IMR-90 (cell line): ENCODE measurements at regions not wholly inside any gene's neighbourhood (a gene's known extent, or its start where the extent isn't known, plus 50 kb on each side); places are given as distances from the start of the nearest gene placed in this dataset.

Experiments
- ATAC-seq: fragments of 200-7000 bp; cut with Tn5 transposase; 2 replicates; pipeline ENCODE4 v1.9.1; 2020; ENCODE audit warnings: low read depth, mild to moderate bottlenecking, moderate library complexity
- BruUV-seq: library from RNA; stranded (reverse); fragments of 400-500 nt; replicated peaks from 2 replicates; lab custom pipeline; 2021; lab: Mats Ljungman, UMichigan
- CTCF ChIA-PET: fragments of 300-600 bp; formaldehyde crosslinking; extraction: SDS; loops from one replicate; lab custom pipeline; 2021; ENCODE audit warnings: antibody characterized with exemption; lab: Yijun Ruan, JAX
- POLR2A ChIA-PET: fragments of 300-600 bp; sonication (Branson Sonifier 250); formaldehyde crosslinking; loops from one replicate; lab custom pipeline; 2022; ENCODE audit warnings: antibody characterized with exemption; ENCODE audit not compliant: unreplicated experiment; lab: Charles Lee
- DNase-seq: peaks from one replicate; pipeline ENCODE4 v3.0.0; 2013
- H2AFZ ChIP-seq: replicated peaks from 2 replicates; pipeline ENCODE3; 2013; ENCODE audit warnings: low read length, mild to moderate bottlenecking; ENCODE audit not compliant: poor library complexity
- H2AK5ac ChIP-seq: 2 replicates; pipeline ENCODE4 v1.6.1; 2013; ENCODE audit warnings: low read depth, low read length, inconsistent platforms
- H2AK9ac ChIP-seq: replicated peaks from 2 replicates; pipeline ENCODE3; 2013; ENCODE audit warnings: mild to moderate bottlenecking, low read depth, low read length, moderate library complexity; ENCODE audit not compliant: poor library complexity
- H2BK120ac ChIP-seq: 2 replicates; pipeline ENCODE4 v1.6.1; 2013; ENCODE audit warnings: low read depth, low read length, inconsistent platforms
- H2BK15ac ChIP-seq: 3 replicates; pipeline ENCODE4 v1.6.1; 2013; ENCODE audit warnings: low read depth, low read length, inconsistent platforms
- H2BK20ac ChIP-seq: 2 replicates; pipeline ENCODE4 v1.6.1; 2013; ENCODE audit warnings: low read depth, mild to moderate bottlenecking, inconsistent platforms, low read length, moderate library complexity
- H2BK5ac ChIP-seq: 2 replicates; pipeline ENCODE4 v1.6.1; 2013; ENCODE audit warnings: mild to moderate bottlenecking, low read depth, low read length, inconsistent platforms; ENCODE audit not compliant: poor library complexity, severe bottlenecking
- H3K14ac ChIP-seq: replicated peaks from 2 replicates; pipeline ENCODE4 v1.6.1; 2013; ENCODE audit warnings: low read depth, low read length, inconsistent platforms
- H3K18ac ChIP-seq: 2 replicates; pipeline ENCODE4 v1.6.1; 2013; ENCODE audit warnings: low read depth, low read length, control low read depth
- H3K23ac ChIP-seq: 2 replicates; pipeline ENCODE4 v1.6.1; 2013; ENCODE audit warnings: low read depth, low read length, inconsistent platforms
- H3K27ac ChIP-seq: 2 replicates; pipeline ENCODE4 v1.5.1; 2013; ENCODE audit warnings: mild to moderate bottlenecking, control low read depth, low read length; ENCODE audit not compliant: insufficient read depth
- H3K27me3 ChIP-seq: 2 replicates; pipeline ENCODE4 v1.6.1; 2013; ENCODE audit warnings: low read length; ENCODE audit not compliant: control insufficient read depth, insufficient read depth
- H3K36me3 ChIP-seq: 2 replicates; pipeline ENCODE4 v1.6.1; 2013; ENCODE audit warnings: low read length, mixed read lengths; ENCODE audit not compliant: control insufficient read depth, insufficient read depth
- H3K4ac ChIP-seq: 2 replicates; pipeline ENCODE4 v1.6.1; 2013; ENCODE audit warnings: low read depth, low read length, inconsistent platforms
- H3K4me1 ChIP-seq: 2 replicates; pipeline ENCODE4 v1.6.1; 2013; ENCODE audit warnings: low read length, mixed read lengths; ENCODE audit not compliant: control insufficient read depth, insufficient read depth
- H3K4me2 ChIP-seq: 2 replicates; pipeline ENCODE4 v1.6.1; 2013; ENCODE audit warnings: low read depth, mild to moderate bottlenecking, control low read depth, low read length, moderate library complexity
- H3K4me3 ChIP-seq: 2 replicates; pipeline ENCODE4 v1.5.1; 2013; ENCODE audit warnings: low read depth, mild to moderate bottlenecking, control low read depth, low read length, moderate library complexity; ENCODE audit not compliant: insufficient read depth
- H3K56ac ChIP-seq: 2 replicates; pipeline ENCODE4 v1.6.1; 2013; ENCODE audit warnings: low read length, inconsistent platforms; ENCODE audit not compliant: insufficient read depth; ENCODE audit errors: extremely low read depth
- H3K79me1 ChIP-seq, 2 experiments: 2 replicates each; pipeline ENCODE4 v1.6.1; 2013; ENCODE audit warnings: low read length in 2 of 2, inconsistent platforms in 1 of 2, low read depth in 1 of 2
- H3K9ac ChIP-seq: 2 replicates; pipeline ENCODE4 v1.6.1; 2013; ENCODE audit warnings: low read depth, low read length, control low read depth
- H3K9me1 ChIP-seq: 2 replicates; pipeline ENCODE4 v1.6.1; 2013; ENCODE audit warnings: low read length, inconsistent platforms; ENCODE audit not compliant: insufficient read depth
- H3K9me3 ChIP-seq: 2 replicates; pipeline ENCODE4 v1.6.1; 2013; ENCODE audit warnings: low read length; ENCODE audit not compliant: control insufficient read depth, insufficient read depth
- H4K20me1 ChIP-seq: 2 replicates; pipeline ENCODE4 v1.6.1; 2013; ENCODE audit warnings: low read length, inconsistent platforms; ENCODE audit not compliant: insufficient read depth
- H4K5ac ChIP-seq: 2 replicates; pipeline ENCODE4 v1.6.1; 2013; ENCODE audit warnings: mild to moderate bottlenecking, low read depth, low read length, control low read depth
- H4K8ac ChIP-seq, 2 experiments: 2 replicates each; pipeline ENCODE4 v1.6.1; 2013; ENCODE audit warnings: low read depth in 2 of 2, low read length in 2 of 2, control low read depth in 1 of 2, inconsistent platforms in 1 of 2
- H4K91ac ChIP-seq: 2 replicates; pipeline ENCODE4 v1.6.1; 2013; ENCODE audit warnings: low read depth, low read length, inconsistent platforms; ENCODE audit not compliant: insufficient read depth
- CEBPB ChIP-seq: IDR thresholded peaks from 2 replicates; pipeline ENCODE4 v1.6.1; 2012; ENCODE audit warnings: low read depth, low read length, improper control_type of control experiment
- MAZ ChIP-seq: IDR thresholded peaks from 2 replicates; pipeline ENCODE4 v1.6.1; 2012; ENCODE audit warnings: low read depth, mild to moderate bottlenecking, low read length, improper control_type of control experiment, moderate library complexity, borderline replicate concordance
- RFX5 ChIP-seq: IDR thresholded peaks from 2 replicates; pipeline ENCODE4 v1.8.0; 2012; ENCODE audit warnings: low read depth, mild to moderate bottlenecking, low read length, moderate library complexity
- SMC3 ChIP-seq: fragments of 150-350 bp; IDR thresholded peaks from 2 replicates; pipeline ENCODE4 v1.6.1; 2016; ENCODE audit warnings: low read depth, mild to moderate bottlenecking, antibody characterized with exemption, low read length, moderate library complexity
- WGBS, 2 experiments: methylation state at CpG; one replicate each; pipeline versions ENCODE4 v1.1.5 to v1.1.7; 2013; ENCODE audit warnings: missing lambda C conversion rate in 2 of 2; ENCODE audit not compliant: insufficient read length in 1 of 2; ENCODE audit errors: extremely low coverage in 2 of 2; 5-methylcytosine and 5-hydroxymethylcytosine counted together
- dilution Hi-C: fragments of 300-500 bp; cut with HindIII; formaldehyde crosslinking; loops from one replicate; pipeline ENCODE4 v1.14.3; 2018; ENCODE audit warnings: low sequenced_read_pairs; ENCODE audit not compliant: unreplicated experiment
- in situ Hi-C: fragments of 300-500 bp; cut with MboI; formaldehyde crosslinking; loops from 3 replicates; pipeline ENCODE4 v1.14.3; 2019; ENCODE audit warnings: low sequenced_read_pairs, inconsistent platforms, mixed read lengths
- intact Hi-C: fragments of 100-400 bp; cut with micrococcal nuclease; formaldehyde crosslinking; loops from 2 replicates; pipeline ENCODE4 v1.10.0; 2022

DNA sequence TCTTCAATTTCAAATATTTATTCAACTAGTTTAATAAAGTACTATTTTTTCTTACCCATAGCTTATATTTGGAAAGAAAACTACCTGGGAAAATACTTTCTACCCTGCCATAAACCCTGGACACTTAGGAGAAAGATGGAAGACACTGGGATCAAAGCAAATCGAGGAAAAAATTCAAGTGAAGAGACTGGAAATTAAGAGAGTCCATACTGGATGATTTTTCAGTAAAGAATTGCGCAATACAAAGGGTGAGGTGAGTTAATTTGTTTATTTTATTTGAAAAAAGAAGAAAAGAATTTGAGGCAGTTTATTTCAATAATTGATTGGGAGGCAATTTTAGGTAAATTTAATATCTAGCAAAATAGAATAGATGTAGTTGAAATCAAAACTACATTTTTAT lies 331.8 kb upstream of the ITGA1 start:
- no peak overlapping the region for H3K56ac ChIP-seq
- ChIA-PET CTCF (no interaction called here), POLR2A (no interaction called here)
- no peak overlapping the region for H2AK5ac ChIP-seq
- H3K9me1 ChIP-seq, result no peaks in the 10 kb centered on the region
- no peak overlapping the region for H2AK9ac ChIP-seq
- no peaks in the 10 kb centered on the region for H3K4me1 ChIP-seq
- H2BK15ac ChIP-seq, result no peak overlapping the region
- no peak overlapping the region for H2AFZ ChIP-seq
- H4K5ac ChIP-seq, result no peak overlapping the region
- H3K18ac ChIP-seq, result no peak overlapping the region
- no peak overlapping the region for H2BK20ac ChIP-seq
- H3K9ac ChIP-seq, result no peak overlapping the region
- H3K14ac ChIP-seq, result no peak overlapping the region
- H3K4ac ChIP-seq, result no peak overlapping the region
- in situ Hi-C loops, result no loop called here
- H2BK120ac ChIP-seq, result no peak overlapping the region
- H3K4me3 ChIP-seq, result no peak overlapping the region
- H2BK5ac ChIP-seq, result no peak overlapping the region
- no peaks in the 10 kb centered on the region for H3K79me1 ChIP-seq
- no peak overlapping the region for H4K8ac ChIP-seq
- no peak overlapping the region for H4K91ac ChIP-seq
- no peaks in the 10 kb centered on the region for H3K36me3 ChIP-seq
- no peaks in the 10 kb centered on the region for H4K20me1 ChIP-seq
- DNase-seq (no peak), ATAC-seq (no peak)
- intact Hi-C loops, result no loop called here
- H3K4me2 ChIP-seq, result no peak overlapping the region
- peak; percentile 93 for TF ChIP-seq CEBPB
- TF ChIP-seq SMC3, result no peak
- TF ChIP-seq MAZ, result no peak
- TF ChIP-seq RFX5, result no peak
- dilution Hi-C loops, result no loop called here
- no TSS peak for BruUV-seq
- no peak overlapping the region for H3K27ac ChIP-seq
- no peak overlapping the region for H3K23ac ChIP-seq
- no peaks in the 10 kb centered on the region for H3K27me3 ChIP-seq
- 20 to 100% methylated on average over 1 of the region's 2 CpGs for WGBS, 2 experiments
- H3K9me3 ChIP-seq, result no peaks in the 10 kb centered on the region
